LoVo (cell line): ENCODE measurements at regions not wholly inside any gene's neighbourhood (a gene's known extent, or its start where the extent isn't known, plus 50 kb on each side); places are given as distances from the start of the nearest gene placed in this dataset.
"Not testable (repeated sequence)": the region's sequence is repeated elsewhere in the genome, so short reads cannot be mapped to it uniquely, and the experiment has no call there.

Experiments used
- DNase-seq: peaks from one replicate; pipeline ENCODE4 v3.0.0-alpha.2; 2016; ENCODE audit warnings: low spot score

DNA sequence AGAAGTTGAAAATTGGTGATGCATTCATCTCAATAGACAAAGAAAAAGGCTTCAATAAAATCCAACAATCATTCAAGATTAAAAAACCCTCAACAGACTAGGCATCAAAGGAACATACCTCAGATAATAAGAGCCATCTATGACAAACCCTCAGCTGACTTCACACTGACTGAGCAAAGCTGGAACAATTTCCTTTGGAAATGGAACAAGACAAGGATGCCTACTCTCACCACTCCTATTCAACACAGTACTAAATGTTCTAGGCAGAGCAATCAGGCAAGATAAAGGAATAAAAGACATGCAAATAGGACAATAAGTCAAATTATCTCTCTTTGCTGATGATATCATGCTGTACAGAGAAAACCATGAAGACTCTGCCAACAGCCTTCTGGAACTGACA lies 1188.1 kb downstream of the DTWD2 start:
- DNase-seq, result no peak

DNA sequence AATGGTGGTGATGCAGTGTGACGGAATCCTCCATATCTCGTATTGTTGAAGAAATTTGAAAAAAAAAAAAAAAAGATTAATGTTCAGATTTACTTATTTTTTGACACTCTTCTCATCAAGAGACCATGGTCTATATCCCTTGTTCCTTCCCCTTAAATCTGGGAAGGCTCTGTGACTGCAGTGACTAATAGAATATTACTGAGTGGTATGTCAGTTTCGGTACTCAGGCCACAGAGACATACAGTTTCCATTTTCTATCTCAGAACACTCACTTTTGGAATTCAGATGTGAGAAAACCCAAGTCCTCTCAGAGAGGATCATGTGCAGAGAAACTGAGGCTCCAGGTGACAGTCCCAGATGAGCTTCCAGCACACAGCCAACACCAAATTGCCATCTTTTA lies 1193.5 kb downstream of the DTWD2 start:
- no peak for DNase-seq

DNA sequence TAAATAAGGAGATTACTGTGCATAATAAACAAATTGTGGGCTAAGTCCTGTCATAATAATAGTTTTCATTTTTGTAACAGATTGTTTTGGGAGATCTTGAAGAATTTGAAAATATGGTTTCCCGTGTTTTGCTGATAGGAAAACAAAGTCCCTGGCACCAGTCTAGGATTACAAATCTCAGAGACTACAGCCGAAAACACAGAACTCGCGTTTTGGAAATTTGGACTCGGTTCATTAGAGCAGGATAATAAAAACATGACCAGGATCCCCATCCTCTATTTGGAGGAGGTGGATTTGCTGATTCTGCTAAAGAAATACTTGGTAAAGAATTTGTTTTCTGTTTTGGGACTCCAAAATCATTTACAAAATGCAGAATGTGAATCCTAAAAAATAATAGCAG lies 1194.4 kb downstream of the DTWD2 start:
- DNase-seq, result no peak

DNA sequence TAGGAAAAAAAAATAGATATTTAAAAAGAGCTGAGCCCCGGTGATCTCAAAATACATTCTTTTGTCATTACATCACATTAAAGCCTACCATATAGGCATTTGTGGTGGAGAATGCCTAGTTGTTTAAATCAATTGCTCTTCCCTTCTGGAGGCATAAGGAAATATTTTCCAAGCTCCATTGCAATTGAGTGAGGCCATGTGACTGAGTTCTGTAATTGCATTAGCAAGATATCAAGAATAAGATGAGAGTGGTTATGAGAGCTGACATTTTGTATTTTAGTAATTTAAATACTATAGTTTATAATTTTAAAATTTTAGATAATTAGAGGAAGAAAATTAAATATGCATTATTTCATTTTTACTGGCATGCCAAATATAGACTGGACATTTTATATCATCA lies 1195.9 kb downstream of the DTWD2 start:
- DNase-seq, result no peak

DNA sequence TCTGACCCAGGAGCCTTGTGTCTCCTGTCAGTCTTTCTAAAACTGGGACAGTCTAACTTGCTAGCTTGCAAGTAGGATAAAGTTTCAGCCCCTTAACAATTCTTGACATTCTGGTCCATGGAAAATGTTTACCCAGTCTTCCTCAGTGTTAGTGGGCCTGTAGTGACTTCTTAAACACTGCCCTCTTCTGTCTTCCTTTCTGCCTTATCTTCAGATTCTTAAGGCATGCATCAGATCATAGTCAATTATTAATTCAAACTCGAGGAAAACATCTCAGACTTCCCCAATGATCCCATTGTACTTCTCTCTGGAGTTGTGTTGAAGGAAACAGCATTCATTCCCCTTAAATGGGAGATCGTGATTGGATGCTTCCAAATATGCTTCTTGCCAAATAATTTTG lies 1199.8 kb downstream of the DTWD2 start:
- no peak for DNase-seq

DNA sequence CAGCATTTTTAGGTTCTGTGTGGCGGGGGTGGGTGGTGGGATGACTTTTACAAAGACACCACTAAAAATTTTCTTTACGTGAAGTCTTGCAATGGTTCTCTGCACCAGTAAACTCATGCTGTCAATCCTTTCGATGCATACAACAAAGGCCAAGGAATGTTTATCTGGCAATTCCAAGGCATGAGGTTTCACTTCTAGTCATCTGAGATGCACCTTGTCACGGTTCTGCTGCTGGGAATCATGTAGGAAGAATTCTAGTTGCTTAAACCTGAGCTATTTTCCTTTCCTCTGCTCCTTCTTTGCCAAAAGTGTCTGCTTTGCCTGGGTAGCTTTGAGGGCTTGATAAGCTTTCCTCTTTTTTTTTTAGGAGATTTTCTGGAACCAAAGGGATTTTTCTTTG lies 1204.5 kb upstream of the SEMA6A start:
- no peak for DNase-seq

DNA sequence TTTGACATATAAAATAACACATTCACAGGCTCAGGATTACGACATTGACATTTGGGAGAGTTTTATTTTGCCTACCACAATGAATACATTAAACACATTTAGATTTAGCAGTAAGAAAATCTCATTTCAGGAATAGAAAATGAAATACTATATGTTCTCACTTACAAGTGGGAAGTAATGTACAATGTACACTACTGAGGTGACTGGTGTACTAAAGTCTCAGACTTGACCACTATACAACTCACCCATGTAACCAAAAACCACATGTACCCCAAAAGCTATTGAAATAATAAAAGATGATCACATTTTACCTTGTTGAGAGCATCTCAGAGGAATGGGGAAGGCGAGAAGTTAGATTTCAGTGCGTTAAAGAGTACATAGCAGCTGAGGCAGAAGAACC lies 1202.4 kb upstream of the SEMA6A start:
- DNase-seq, result no peak

DNA sequence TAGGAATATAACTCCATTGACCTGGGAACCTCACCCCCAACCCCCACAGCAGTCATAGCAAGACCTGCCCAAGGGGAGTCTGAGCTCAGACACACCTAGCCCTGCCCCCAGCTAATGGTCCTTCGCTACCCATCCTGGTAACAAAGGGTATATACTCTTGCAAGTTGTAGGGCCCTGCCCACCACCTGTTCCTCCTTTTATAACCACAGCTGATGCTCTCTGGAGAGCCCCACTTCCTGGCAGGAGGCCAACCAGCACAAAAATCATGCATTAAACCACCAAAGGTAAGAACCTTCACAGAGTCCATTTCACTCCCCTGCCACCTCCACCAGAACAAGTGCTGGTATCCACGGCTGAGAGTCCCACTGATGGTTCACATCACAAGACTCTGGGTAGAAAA lies 1195.3 kb upstream of the SEMA6A start:
- DNase-seq, result no peak

DNA sequence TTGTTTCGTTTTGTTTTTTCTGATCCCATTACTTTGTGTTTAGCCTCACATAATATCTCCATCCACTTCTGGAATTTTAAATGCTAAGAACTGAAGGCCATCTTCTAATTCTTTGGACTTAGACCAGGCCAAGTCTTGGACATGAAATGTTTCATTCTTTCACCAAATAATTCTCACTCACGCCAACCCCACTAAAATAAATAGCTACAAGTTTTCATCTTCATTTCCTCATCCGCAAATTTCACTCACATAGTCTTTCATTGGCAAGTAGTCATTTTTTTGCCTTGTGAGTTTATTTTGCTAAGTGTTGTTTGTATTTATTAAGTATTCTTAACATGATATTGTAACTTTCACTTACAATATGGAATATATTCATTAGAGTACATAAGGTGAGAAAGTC lies 1188.6 kb upstream of the SEMA6A start:
- DNase-seq, result no peak

DNA sequence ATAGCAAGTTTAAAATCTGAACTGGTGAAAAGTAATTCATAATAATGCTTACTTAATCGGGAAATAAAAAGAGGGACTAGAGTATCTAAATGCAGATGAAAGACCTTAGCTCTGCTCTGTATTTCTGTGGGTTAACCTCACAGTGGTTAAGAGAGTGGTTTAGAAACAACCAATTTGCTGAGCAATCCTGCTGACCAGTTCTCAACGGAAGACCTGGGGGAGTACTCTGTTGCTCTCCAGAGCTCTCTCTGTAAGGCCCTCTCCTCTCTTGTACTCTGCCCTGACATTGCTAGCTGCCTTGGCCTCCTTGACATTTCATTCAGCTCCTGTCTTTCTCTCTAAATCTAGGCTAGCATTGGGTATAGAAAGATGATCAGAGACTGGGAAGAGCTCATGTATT lies 1186.6 kb upstream of the SEMA6A start:
- DNase-seq, result no peak

DNA sequence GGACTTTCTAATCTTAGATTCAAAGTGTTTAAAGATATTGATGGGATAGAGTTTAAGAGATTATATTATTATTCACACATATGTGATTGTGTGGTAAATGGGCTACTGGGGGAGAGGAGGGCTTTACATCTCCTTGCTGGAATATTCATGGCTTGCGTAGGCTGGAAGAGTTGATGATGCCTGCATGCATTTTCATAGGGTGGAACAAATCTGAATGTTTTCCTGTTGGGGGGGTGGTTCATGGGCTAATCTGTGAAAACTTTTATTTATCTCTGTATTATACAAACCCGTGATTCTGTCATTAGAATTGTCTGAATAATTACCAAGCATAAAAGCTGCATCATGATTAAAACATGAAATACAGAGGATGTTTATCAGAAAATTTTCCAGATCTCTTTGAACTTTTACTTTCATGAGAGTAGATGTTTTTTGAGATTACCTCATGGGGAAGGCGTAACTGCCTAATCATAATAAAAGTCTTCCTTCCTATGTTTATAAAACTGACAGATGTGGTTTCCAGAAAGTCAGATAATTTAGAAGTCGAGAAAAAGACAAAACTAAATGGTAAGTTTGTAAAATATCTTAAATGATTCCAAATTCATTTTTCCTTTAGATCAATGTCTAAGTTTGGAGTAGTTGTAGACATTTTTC lies 1185.4 kb upstream of the SEMA6A start:
- DNase-seq, result no peak

DNA sequence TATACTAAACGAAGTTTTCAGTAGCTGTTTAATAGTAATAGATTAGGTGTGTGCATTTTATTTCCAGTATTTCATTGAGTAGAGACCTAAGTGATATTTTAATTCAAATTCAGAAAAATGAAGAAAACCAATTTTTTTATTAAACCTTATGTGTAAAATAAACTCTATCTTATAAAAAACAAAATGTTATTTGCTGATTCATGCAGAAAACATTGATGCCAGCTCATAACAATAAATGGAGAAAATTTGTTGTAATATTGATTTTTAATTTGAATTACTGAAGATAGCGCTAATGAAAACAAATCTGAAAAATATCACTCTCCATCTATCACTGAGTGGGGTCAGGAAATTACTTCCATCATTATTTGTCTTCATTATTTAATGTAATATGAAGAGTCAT lies 1177.8 kb upstream of the SEMA6A start:
- DNase-seq, result no peak

DNA sequence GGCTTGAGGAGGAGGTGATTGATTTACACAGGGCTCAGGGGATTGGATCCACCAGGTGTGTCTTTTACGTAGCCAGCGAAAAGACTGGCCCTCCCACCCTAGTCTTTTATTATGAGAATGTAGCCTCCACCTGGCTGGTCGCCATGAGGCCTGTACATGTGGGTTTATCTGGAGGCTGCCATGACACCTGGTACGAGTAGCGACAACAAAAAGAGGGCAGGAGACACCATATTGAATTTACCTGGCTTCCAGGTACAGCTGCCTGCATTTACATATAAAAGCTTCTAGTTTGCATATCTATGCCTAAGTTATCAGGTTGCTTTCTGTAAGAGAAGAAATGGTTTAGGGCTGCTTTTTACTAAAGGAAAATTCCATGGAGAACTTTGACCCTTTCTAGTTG lies 1173.7 kb upstream of the SEMA6A start:
- no peak for DNase-seq

DNA sequence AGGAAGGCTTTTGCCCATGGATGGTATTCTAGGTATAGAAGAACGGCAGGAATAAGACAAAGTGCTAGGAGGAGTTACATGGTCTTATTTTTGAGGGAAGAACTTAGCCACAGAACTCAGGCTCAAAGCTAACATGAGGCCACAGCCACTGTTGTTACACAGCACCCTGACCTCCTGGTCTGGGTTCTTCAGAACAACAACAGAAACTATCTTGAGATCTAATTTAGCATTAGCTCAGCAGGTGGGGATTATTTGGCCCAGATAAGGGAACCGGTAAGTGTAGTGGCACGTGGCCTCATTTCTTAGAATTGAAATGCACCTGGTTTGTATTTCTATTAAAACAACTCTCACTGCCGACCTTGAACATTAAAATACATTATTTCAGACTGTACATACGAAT lies 1168.7 kb upstream of the SEMA6A start:
- DNase-seq, result no peak

DNA sequence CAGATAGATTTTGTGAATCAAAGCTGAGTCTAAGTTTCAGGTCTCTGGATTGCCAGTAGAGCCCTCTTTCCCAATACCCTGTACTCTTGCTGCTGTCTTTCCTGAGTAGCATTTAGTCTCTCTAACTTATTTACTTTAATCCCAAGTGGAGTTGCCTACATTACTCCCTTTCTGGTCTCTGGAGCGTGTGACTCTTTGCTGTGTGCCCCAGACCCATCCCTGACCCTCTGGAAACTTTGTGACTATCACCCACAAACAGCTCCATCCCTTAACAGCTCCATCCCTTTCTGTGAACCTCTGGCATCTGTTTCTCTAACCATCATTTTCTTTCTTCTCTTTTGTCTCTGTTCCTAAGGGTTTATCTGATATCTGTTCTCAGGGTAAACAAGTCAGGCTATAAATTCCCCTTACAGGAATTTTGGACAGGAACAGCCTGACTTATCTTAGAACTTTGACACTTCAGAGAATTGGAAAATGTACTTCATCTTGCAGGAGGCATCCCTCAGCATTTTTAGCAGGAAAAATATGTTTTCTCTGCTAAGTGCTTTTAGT lies 1167.1 kb upstream of the SEMA6A start:
- no peak for DNase-seq

DNA sequence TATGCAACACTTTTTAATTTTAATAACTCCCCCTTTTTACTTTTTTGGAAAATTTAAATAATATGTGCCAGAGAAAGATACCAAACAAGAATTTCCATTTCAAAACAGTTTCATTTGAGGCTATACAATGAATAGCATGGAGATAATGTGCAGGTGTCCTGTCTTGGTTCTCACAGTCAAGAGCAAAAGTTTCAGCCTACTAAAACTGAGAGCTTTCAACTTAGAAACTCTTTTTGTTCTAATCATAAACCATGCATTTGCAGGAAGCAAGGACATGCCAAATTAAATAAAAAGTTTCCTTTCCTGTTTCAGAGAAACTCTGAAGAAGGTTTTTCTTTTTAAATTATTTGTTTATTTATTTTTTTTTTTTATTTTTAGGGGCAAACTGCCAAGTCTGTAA lies 1165.6 kb upstream of the SEMA6A start:
- DNase-seq, result no peak

DNA sequence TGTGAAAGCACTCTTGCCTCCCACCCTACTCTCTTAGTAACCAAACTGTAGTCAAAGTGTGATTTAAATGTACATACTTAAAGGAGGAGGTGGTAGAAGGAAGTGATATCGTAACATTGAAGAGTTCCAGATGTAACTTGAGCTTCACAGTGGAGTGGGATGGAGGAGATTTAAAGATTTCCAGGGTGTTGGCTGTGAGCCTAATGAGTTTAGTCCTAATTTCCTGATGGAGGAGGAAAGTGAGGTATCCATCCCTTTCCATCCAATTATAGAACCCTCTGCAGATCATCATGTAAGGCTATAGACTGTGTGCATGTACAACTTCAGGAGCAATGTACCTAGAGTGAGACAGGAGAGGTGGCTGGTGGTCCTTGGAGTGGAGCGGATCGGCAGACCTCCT lies 1163.9 kb upstream of the SEMA6A start:
- no peak for DNase-seq

DNA sequence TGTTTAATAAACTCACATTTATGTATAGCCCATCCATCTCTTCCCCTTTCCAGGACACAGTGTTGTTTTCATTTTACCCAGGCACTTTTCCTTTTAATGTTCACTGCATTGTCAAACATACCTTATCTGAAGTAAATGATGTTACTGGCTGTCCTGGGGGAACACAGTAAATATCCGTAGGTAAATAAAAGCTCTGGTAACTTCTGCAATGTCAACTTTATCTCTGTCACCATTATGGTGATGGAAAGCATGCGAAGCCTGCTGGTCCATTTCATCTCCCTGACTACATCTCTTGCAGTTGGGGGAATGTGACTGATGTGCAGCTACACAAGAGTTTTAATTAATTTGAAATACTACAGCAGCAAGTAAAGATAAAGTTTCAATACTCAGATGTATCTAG lies 1162.1 kb upstream of the SEMA6A start:
- DNase-seq, result no peak

DNA sequence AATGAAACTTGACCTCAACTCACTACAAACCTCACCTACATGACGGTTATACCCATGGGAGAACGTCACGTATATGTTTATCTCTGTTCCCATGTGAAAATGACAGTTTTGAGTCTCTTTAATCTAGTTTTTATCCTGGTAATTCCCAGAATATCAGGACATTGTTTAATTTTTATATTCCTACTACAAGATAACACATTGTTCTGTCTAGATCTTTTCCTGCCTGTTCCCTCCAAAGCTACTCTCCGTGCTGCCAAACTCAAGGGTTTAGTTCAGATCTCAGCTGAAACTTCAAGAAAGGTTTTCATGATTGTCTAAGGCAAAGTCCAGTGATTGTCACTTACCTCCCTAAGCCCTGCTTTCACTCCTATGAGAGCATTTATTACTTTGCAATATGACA lies 1159.4 kb upstream of the SEMA6A start:
- DNase-seq, result no peak

DNA sequence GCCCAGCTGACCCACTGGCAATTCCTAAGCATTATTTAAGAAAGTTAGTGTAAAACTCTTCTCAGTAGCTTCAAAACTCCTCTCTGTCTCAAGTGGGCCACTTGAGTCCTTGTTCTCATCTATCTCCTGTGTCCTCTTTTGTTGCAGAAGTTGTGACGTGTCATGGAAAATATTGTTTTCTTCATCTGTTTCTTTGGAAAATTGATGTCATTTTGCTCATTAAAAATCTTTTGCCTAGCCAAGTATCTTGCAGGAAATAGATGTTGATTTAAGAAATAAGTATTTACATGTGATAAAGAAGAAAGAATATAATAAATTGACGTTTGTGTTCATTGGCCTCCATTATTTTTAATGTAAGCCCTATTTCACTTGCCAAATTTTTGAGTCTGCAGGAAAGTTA lies 1158.4 kb upstream of the SEMA6A start:
- no peak for DNase-seq

DNA sequence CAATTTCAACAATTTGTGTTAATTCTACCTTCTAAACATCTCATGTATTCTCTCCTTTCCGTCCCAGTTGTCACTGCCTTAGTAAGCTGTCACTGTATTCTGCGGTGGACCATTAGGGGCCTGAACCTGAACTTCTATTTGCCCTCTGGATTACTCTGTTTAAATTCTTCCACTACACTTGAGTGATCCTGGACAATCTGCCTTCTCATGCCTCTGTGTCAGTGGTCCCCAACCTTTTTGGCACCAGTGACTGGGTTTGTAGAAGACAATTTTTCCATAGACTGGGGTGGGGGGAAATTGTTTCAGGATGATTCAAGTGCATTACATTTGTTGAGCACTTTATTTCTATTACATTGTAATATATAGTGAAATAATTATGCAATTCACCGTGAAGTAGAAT lies 1157.6 kb upstream of the SEMA6A start:
- DNase-seq, result no peak

DNA sequence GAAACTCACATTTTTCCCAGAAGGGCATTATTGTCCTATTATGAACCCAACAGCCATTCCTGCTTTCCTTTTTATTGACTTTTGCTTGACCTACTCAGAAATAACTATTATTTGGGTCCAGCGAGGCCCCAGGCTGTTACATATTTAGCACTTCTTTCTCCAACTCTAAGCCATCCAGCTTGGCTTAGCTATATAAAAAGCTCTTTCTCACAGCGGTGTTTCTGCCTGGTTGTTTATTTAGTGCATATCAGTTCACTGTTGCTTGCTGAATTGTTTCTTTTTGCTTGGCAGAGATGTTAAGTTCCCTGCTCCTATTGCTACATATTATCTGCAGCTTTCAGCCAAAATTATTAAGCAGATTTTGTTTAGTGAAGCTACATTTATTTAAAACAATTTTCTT lies 1156.8 kb upstream of the SEMA6A start:
- DNase-seq, result no peak

DNA sequence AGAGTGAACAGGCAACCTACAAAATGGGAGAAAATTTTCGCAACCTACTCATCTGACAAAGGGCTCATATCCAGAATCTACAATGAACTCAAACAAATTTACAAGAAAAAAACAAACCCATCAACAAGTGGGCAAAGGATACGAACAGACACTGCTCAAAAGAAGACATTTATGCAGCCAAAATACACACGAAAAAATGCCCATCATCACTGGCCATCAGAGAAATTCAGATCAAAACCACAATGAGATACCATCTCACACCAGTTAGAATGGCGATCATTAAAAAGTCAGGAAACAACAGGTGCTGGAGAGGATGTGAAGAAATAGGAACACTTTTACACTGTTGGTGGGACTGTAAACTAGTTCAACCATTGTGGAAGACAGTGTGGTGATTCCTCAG lies 1146.2 kb upstream of the SEMA6A start:
- DNase-seq, result not testable (repeated sequence)

DNA sequence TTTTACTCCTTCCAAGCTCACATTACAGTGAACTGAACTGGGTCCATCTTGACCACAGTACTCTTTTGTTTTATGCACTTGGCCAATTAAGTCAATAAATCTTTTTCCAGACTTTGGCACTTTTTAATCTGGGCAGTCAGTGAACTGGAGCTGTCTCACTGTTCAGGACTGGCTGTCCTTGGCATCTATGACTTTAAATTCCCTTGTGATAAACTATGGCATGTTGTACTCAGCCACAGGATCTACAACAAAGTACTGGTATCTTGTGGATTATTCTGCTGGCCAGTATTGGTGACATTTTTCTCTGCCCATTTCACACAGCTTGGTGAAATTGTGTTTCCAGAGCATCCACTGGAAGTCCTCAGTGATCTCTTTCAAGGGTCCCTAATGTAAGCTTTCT lies 1144.8 kb upstream of the SEMA6A start:
- DNase-seq, result no peak
